GM23338 (cell line): ENCODE measurements at regions not wholly inside any gene's neighbourhood (a gene's known extent, or its start where the extent isn't known, plus 50 kb on each side); places are given as distances from the start of the nearest gene placed in this dataset.

ENCODE experiments used
- CTCF ChIP-seq, 2 experiments: fragments of 200-600 bp in 1 of 2; sonication (generic) in 1 of 2; conservative IDR thresholded peaks; 2 replicates each; pipeline versions ENCODE4 v1.5.1 to v1.6.1; 2016 to 2017; ENCODE audit warnings: antibody characterized with exemption in 2 of 2, low read depth in 2 of 2, mild to moderate bottlenecking in 2 of 2, moderate library complexity in 1 of 2
- REST ChIP-seq: IDR thresholded peaks from one replicate; pipeline ENCODE4 v1.6.1; 2018; ENCODE audit warnings: antibody characterized with exemption; ENCODE audit not compliant: unreplicated experiment
- ZNF331 ChIP-seq: fragments of 250-450 bp; sonication (Bioruptor Pico); IDR thresholded peaks from 2 replicates; pipeline ENCODE4 v1.5.0; 2020; ENCODE audit warnings: low read depth, mild to moderate bottlenecking, moderate library complexity
- ZNF462 ChIP-seq: fragments of 250-450 bp; sonication (Bioruptor Pico); IDR thresholded peaks from 2 replicates; pipeline ENCODE4 v1.5.0; 2020; ENCODE audit warnings: mild to moderate bottlenecking, moderate library complexity

- TF ChIP-seq ZNF462 (CRISPR knock-in tag) (no peak), ZNF331 (CRISPR knock-in tag) (no peak), CTCF (conservative IDR thresholded peaks at IDR 0.05; ENCODE audit: low read depth in 2 of 2) (no peak), REST (no peak)
Measured at GRCh38 chrY:17319916-17320315, 560.1 kb downstream of the CDY2B start (continued).
